Limb (tissue), 2 donors: ENCODE measurements at regions not wholly inside any gene's neighbourhood (a gene's known extent, or its start where the extent isn't known, plus 50 kb on each side); places are given as distances from the start of the nearest gene placed in this dataset.

Source experiments
- DNase-seq, 2 donors: peaks; one replicate each; pipeline ENCODE4 v3.0.0-alpha.2; 2016; ENCODE audit errors: extremely low spot score in 2 of 2

- no peak for DNase-seq
Measured at GRCh38 chr2:3000968-3001367, 376.6 kb downstream of the EIPR1 start.

DNA sequence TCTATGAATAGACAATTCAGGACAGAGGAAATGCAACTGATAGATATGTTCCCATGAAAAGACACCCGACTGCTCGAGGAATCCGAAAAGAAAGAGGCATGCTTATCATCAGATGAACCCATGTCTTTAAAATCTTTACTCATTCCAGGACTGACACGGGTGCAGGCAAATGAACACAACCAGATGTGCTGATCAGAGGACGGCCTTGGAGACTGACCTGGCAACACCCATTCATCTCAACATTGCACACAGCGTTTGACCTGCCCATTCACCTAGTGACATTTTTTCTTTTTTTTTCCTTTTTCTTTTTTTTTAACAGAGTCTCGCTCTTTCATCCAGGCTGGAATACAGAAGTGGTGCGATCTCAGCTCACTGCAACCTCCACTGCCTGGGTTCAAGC is 377.5 kb downstream of the EIPR1 start:
- DNase-seq = no peak

- no peak for DNase-seq
Measured at GRCh38 chr2:2998971-2999370, 378.6 kb downstream of the EIPR1 start.

DNA sequence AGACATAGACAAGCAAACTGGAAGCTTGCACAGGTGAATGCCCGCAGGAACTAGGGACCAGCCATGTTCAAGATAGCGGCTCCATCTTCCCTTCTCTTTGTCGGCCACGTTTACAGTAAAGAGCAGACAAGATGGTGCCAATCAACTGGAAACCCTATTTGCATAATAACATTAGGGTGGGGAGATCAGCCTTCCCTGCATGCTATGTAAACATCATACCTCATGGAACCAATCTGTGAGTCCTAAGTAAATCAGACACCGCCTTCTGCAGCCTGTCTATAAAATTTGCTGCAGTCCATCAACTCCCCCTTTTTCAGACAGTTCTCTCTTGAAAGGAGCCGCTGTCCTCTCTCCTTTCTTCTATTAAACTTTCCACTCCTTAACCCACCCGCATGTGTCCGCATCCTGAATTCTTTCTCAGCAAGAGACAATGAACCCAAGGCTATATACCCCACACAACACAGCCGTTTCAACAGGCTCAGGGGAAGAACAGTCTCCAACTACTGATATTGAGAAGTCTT is 384.4 kb downstream of the EIPR1 start:
- DNase-seq = no peak

DNA sequence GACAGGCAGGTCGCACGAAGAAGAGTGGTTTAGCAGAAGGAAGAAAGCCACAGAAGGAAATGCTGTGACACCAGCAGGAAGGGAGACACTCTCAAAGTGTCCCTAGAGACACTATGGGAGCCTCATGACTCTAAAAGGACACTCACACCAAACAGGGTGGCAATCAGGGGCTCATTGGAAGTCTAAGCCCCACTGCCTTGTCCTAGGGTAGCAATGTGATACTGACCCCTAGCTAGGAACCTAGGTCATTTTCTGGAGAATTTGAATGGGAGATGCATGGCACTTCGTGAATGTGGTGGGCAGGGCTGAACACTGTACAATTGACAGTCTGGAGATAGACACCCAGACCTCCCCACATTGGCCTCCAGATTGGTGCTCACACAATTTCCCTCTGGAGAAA is 385.0 kb downstream of the EIPR1 start:
- no peak for DNase-seq

DNA sequence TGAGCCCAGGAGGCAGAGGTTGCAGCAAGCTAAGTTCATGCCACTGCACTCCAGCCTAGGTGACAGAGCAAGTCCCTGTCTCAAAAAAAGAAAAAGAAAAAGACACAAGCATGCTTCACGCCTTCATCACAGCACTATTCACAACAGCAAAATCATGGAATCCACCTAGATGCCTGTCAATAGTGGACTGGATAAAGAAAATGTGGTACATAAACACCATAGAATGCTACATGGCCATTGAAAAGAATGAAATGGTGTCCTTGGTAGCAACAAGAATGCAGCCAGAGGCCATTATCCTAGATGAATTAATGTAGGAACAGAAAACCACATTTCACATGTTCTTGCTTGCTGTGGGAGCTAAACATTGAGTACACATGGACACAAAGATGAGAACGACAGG is 392.6 kb downstream of the EIPR1 start:
- no peak for DNase-seq

GRCh38 chr2:2981000-2981399 is 396.6 kb downstream of the EIPR1 start:
- no peak for DNase-seq

- no peak for DNase-seq
Measured at GRCh38 chr2:2974982-2975381, 402.6 kb downstream of the EIPR1 start.

- DNase-seq = no peak
Measured at GRCh38 chr2:2960441-2961133, 417.0 kb downstream of the EIPR1 start.

DNA sequence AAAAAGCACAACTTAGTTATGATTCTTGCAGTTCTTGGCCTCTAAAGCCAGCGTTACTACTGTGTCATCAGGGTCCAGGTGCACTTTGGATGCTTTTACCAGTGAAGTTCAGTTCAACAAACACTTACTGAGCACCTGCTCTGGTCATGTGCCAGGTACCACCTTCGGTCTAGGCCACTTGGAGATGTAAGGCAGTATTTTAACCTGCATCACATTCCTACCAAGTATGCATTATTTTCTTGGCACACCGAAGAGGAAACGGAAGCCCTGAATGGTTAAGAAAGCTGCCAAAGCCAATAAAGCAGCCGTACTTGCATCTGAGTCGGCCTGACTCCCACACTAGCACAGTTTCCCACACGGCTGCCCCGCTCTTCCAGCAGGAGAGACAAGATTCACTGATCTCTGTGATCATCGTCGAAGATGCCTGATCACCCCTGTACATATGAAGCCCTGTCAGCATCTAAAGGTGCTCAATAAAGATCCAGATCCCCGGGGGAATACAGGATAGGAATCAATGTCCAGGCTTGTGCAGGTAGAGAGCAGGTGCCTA is 427.1 kb downstream of the EIPR1 start:
- no peak for DNase-seq

- DNase-seq = no peak
Measured at GRCh38 chr2:2947406-2947805, 430.2 kb downstream of the EIPR1 start.

GRCh38 chr2:2942906-2943305 is 434.7 kb downstream of the EIPR1 start:
- DNase-seq = no peak

DNA sequence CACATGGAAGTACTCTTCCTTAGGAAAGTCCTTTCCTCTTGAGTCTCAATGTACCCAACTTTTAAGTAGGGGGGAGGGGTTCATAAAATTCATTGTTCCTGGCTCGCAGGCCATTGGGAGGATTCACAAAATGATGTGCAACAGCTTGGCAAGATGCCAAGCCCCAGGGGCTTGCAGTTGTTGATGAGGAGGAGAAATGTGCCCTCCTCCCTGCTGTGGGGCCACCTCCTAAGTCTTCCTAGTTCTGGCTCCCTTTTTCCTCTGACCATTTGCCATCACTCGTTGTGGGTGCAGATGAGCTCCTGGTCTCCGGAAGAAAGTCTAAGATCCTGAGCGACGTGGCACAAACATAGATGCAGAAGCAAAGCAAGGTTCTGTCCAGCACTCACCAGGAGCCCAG is 435.4 kb downstream of the EIPR1 start:
- DNase-seq = no peak

DNA sequence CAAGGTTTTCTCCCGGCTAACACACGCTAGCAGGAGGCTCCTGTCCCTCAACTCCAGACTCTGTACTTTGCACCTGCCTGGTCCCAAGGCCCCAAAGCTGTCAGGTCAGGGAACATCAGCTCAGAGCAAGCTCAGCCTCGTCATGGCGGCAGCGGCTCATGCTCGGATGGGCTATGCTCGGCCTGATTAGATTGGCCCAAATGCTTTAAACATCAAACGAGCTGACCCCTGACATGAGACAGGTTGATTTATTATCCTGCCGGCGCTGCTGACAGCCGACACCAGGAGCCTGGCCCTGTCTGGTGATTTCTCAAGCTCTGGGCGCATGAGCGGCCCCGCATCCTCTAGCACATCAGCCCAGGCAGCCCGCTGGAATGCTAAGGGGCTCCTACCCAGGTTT is 436.4 kb downstream of the EIPR1 start:
- no peak for DNase-seq

DNA sequence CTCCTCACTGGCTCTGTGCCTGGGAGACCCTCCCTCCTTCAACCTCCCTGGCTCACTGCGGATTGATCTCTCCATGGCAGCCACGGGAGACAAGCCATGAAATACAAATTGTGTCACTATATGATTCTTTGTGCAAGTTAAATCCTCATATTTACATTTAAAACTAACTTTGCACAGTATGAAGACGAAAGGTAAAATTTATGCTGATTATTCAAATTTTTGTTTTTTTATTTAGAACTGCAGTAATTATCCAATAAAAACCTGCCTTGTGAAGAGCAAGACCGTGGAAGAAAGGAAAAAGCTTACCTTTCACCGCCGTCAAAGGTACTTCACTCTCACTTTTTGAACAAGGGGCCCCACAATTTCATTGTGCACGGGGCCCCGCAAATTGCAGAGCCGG is 436.9 kb downstream of the EIPR1 start:
- DNase-seq = no peak

DNA sequence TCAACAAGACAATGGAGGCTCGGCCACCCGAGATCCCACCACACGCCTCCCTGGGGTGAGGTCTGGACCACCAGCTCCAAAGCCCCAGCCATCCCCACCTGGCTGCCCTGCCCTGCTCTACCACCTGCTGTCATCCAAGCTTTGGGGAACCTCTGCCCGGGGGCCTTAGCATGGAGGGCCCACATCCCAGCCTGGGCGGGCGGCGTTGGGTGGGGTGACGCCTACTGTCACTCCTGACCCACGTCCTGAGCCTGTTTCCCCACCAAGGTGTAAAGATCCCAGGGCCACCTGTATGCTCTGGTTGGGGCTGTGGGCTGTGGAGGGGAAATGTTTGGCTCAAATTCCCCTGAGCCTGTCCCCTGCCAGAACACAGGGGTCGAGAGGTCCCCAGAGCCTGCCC is 437.6 kb downstream of the EIPR1 start:
- DNase-seq = no peak

DNA sequence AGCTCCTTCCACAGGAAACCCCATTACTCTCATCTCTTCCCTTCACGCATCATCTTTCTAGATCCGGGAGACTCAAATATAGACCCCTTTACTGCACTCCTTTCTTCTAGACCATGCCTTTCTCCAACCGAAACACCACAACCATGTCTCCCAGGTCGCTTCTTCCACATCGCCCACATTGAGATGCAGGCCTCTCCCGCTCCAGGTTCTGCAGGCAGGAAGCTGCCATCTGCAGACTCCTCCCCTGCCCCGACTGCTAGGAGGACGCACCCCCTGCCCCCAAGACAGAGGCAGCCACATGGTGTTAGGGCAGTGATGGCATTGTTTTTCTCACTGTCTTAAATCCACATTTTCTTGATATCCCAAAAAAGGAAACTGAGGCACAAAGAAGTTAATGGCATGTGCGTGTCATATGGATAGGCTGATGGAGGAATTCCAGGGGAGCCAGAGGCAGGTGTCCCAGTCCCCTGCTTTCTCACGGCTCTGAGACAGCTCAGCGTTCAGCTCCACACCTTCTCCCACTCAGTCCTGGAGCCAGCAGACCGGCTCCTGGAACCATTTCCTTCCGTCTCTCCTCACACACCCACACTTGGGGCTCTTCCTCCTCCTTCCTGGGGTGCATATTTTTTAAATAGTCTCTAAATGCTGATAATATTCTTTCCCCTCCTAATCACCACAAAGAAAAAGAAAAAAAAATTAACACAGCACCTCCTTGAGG is 438.4 kb downstream of the EIPR1 start:
- no peak for DNase-seq

GRCh38 chr2:2938481-2938880 is 439.1 kb downstream of the EIPR1 start:
- no peak for DNase-seq

- DNase-seq = no peak
Measured at GRCh38 chr2:2935445-2936149, 442.0 kb downstream of the EIPR1 start.

DNA sequence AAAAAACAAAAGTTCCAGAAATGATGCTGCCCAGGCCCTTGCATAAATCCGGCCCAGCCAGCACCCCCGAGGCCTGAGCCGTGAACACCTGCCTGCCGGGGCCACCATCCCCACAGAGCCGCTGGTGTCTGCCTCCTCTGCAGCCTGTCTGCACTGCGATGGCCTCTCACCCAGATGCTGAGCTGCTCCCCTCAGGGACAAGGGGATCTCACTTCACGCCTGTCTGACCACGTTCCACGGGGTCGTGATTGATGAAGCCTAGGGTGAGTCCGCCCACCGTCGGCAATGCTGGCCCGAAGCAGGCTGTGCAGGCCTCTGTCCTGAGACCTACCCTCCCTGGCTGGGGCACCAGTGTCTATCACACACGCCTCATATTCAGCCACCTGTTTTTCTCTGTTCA is 444.2 kb downstream of the EIPR1 start:
- DNase-seq = no peak

- DNase-seq = no peak
Measured at GRCh38 chr2:2932692-2933305, 444.8 kb downstream of the EIPR1 start.

DNA sequence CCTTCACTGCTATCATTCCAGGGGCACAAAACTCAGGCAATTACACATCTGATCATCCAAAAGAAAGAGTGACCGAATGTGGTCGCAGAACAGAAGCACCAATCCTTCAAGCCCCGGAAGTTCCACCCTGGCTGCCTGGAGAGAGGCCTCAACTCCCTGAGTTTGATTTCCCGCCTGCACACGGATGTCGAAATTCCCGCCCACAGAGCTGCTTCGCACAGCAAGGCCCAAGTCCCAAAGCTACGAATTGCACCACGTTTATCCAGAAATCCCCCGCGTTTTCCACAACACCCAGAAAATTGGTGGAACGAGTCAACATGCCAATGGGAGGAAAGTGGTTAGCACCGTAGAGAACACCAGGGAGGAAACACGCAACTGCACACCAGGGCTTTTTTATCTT is 445.4 kb downstream of the EIPR1 start:
- no peak for DNase-seq
